ENCODE measurements at regions not wholly inside any gene's neighbourhood (a gene's known extent, or its start where the extent isn't known, plus 50 kb on each side); places are given as distances from the start of the nearest gene placed in this dataset.

GRCh38 chr6:145044641-145045246 is 690.6 kb downstream of the EPM2A start:
- Histone ChIP-seq H3K56ac (replicated peaks; ENCODE audit: insufficient read length, low read depth, low read length) (no peak overlapping the region), H2BK15ac (ENCODE audit: low read length) (no peak overlapping the region), H3K79me1 (ENCODE audit: low read depth, low read length) (no peaks in the 10 kb centered on the region), H4K91ac (replicated peaks; ENCODE audit: insufficient read length, low read length) (no peak overlapping the region), H3K9me3 (ENCODE audit: insufficient read depth in 2 of 2, low read depth in 1 of 2, low read length in 1 of 2) (no peaks in the 10 kb centered on the region), H3K79me2 (ENCODE audit: control insufficient read depth in 1 of 2, insufficient read depth in 2 of 2, low read length in 2 of 2) (no peaks in the 10 kb centered on the region), H3K18ac (ENCODE audit: extremely low read depth, low read length) (no peak overlapping the region), H2BK120ac (replicated peaks; ENCODE audit: low read depth, low read length) (no peak overlapping the region), H3K4me2 (ENCODE audit: insufficient read depth in 1 of 2, low read depth in 2 of 2, low read length in 2 of 2) (no peak overlapping the region), H2BK5ac (ENCODE audit: low read depth, low read length) (no peak overlapping the region), H3K4me1 (replicated peaks in 1 of 4; ENCODE audit: control insufficient read depth in 3 of 4, insufficient read depth in 4 of 4, low read length in 3 of 4) (no peaks in the 10 kb centered on the region; a peak in 2 of 7 replicates), H3K27me3 (replicated peaks in 1 of 4; ENCODE audit: control insufficient read depth in 3 of 4, extremely low read depth in 1 of 4, insufficient read depth in 3 of 4, low read length in 3 of 4) (no peaks in the 10 kb centered on the region), H4K8ac (ENCODE audit: extremely low read depth, insufficient read depth, low read length) (no peak overlapping the region), H4K20me1 (replicated peaks in 1 of 2; ENCODE audit: control insufficient read depth in 1 of 2, insufficient read depth in 2 of 2, low read length in 2 of 2) (no peaks in the 10 kb centered on the region), H3K9ac (replicated peaks in 1 of 4; ENCODE audit: extremely low read depth in 1 of 4, low read depth in 3 of 4, low read length in 3 of 4) (no peak overlapping the region), H2AK5ac (ENCODE audit: low read depth, low read length) (no peak overlapping the region), H3K23ac (ENCODE audit: insufficient read length) (no peak overlapping the region), H3K4me3 (ENCODE audit: extremely low read depth in 1 of 4, insufficient read depth in 2 of 4, low read depth in 3 of 4, low read length in 4 of 4) (no peak overlapping the region), H4K5ac (ENCODE audit: insufficient read length, low read depth, low read length) (no peak overlapping the region), H3K36me3 (ENCODE audit: control insufficient read depth in 2 of 4, insufficient read depth in 4 of 4, low read length in 3 of 4) (no peaks in the 10 kb centered on the region; a peak in 1 of 8 replicates), H3K4ac (replicated peaks; ENCODE audit: insufficient read length, low read depth, low read length) (no peak overlapping the region), H2BK12ac (ENCODE audit: low read depth, low read length) (no peak overlapping the region), H2BK20ac (ENCODE audit: low read length) (no peak overlapping the region), H3K27ac (ENCODE audit: low read depth, low read length) (no peak overlapping the region), H3K23me2 (ENCODE audit: low read depth, low read length) (no peaks in the 10 kb centered on the region), H2AFZ (ENCODE audit: low read length) (peak overlapping the region; percentile 42; the same call in 1 of the 2 replicates), H3K14ac (ENCODE audit: insufficient read length) (no peak overlapping the region)
- no peak for FAIRE-seq
- DNase-seq (ENCODE audit: low read depth in 1 of 2, low spot score in 2 of 2): no peak
- WGBS, 2 experiments (ENCODE audit: extremely low coverage in 1 of 2, insufficient coverage in 1 of 2, insufficient read length in 1 of 2, insufficient replicate concordance in 2 of 2, low coverage in 1 of 2, low lambda C conversion rate in 2 of 2, missing lambda C conversion rate in 1 of 2): 82% methylated on average over 3 of the region's 3 CpGs; no CpG with 5 or more reads in 1 of the 2 experiments
- ChIA-PET CTCF (ENCODE audit: partially characterized antibody) (interaction anchor here (0.7 to 3.2 kb wide), 8 partner anchors 9 to 207 kb away, joined by 3 to 13 read pairs (median 4); no protein-coding TSS in a partner anchor), POLR2A (ENCODE audit: partially characterized antibody) (no interaction called here)
- TF ChIP-seq POLR2AphosphoS5 (IDR thresholded peaks at IDR 0.05; ENCODE audit: low read depth, low read length): no peak
- no peak for TF ChIP-seq ATF2 (IDR thresholded peaks at IDR 0.05; ENCODE audit: low read length)
- no peak for TF ChIP-seq BRCA1 (IDR thresholded peaks at IDR 0.05; ENCODE audit: low read depth, low read length)

Measured in H1 (cell line).